CD14-positive monocyte (primary cell): ENCODE measurements at regions not wholly inside any gene's neighbourhood (a gene's known extent, or its start where the extent isn't known, plus 50 kb on each side); places are given as distances from the start of the nearest gene placed in this dataset.

Experiments used
- DNase-seq, 3 donors: peaks; one replicate each; pipeline ENCODE4 v3.0.0-alpha.2; 2011 to 2022
- H2AFZ ChIP-seq: 2 replicates; pipeline ENCODE4 v1.6.0; 2012; ENCODE audit warnings: mild to moderate bottlenecking, low read depth, low read length, inconsistent platforms; ENCODE audit not compliant: insufficient read depth, poor library complexity, severe bottlenecking
- H3K27ac ChIP-seq, 2 donors: 1 replicate in 1 of 2; 2 replicates in 1 of 2; pipeline ENCODE4 v1.5.1; 2012 to 2013; ENCODE audit warnings: low read length in 2 of 2, control low read depth in 1 of 2, inconsistent platforms in 1 of 2, low read depth in 1 of 2, mild to moderate bottlenecking in 1 of 2
- H3K27me3 ChIP-seq, 2 donors: one replicate each; pipeline versions ENCODE4 v1.6.0 to v1.6.1; 2011 to 2013; ENCODE audit warnings: low read length in 2 of 2; ENCODE audit not compliant: control insufficient read depth in 2 of 2, insufficient read depth in 2 of 2
- H3K36me3 ChIP-seq, 2 donors: replicated peaks in 1 of 2; 1 replicate in 1 of 2; 2 replicates in 1 of 2; pipeline versions ENCODE4 v1.5.1 to v1.6.1; 2012 to 2013; ENCODE audit warnings: low read length in 2 of 2, control low read depth in 1 of 2, inconsistent platforms in 1 of 2, mild to moderate bottlenecking in 1 of 2; ENCODE audit not compliant: insufficient read depth in 2 of 2, control insufficient read depth in 1 of 2
- H3K4me1 ChIP-seq, 2 donors: 1 replicate in 1 of 2; 2 replicates in 1 of 2; pipeline versions ENCODE4 v1.5.1 to v1.6.1; 2012 to 2013; ENCODE audit warnings: low read length in 2 of 2, control low read depth in 1 of 2, inconsistent platforms in 1 of 2, mild to moderate bottlenecking in 1 of 2, moderate library complexity in 1 of 2; ENCODE audit not compliant: insufficient read depth in 2 of 2, control insufficient read depth in 1 of 2
- H3K4me2 ChIP-seq: replicated peaks from 2 replicates; pipeline ENCODE3; 2012; ENCODE audit warnings: low read length, moderate library complexity, mild to moderate bottlenecking; ENCODE audit not compliant: poor library complexity, severe bottlenecking; ENCODE audit errors: extremely low read depth
- H3K4me3 ChIP-seq, 3 experiments: fragments of 200-600 bp in 1 of 3; sonication (generic) in 1 of 3; replicated peaks in 1 of 3; 1 replicate in 2 of 3; 2 replicates in 1 of 3; pipeline ENCODE4 v1.5.1; 2011 to 2013; ENCODE audit warnings: low read length in 3 of 3, mild to moderate bottlenecking in 3 of 3, control low read depth in 2 of 3, low read depth in 2 of 3, inconsistent platforms in 1 of 3, moderate library complexity in 1 of 3
- H3K79me2 ChIP-seq: 2 replicates; pipeline ENCODE4 v1.6.0; 2012; ENCODE audit warnings: mild to moderate bottlenecking, control low read depth, inconsistent platforms, low read length, moderate library complexity; ENCODE audit not compliant: insufficient read depth
- H3K9ac ChIP-seq: 2 replicates; pipeline ENCODE4 v1.6.0; 2017; ENCODE audit warnings: low read length, mild to moderate bottlenecking; ENCODE audit not compliant: insufficient read depth, poor library complexity, severe bottlenecking
- H3K9me3 ChIP-seq, 2 donors: replicated peaks in 1 of 2; 1 replicate in 1 of 2; 2 replicates in 1 of 2; pipeline versions ENCODE4 v1.5.1 to v1.6.1; 2012 to 2013; ENCODE audit warnings: low read length in 2 of 2, control low read depth in 1 of 2; ENCODE audit not compliant: control insufficient read depth in 1 of 2, insufficient read depth in 1 of 2
- H4K20me1 ChIP-seq: 2 replicates; pipeline ENCODE4 v1.6.0; 2012; ENCODE audit warnings: mild to moderate bottlenecking, low read length, control low read depth, moderate library complexity; ENCODE audit not compliant: insufficient read depth
- H3K27ac Mint-ChIP-seq, 7 donors: one replicate each; pipeline ENCODE4 v1.8.0; 2020; ENCODE audit warnings: mild to moderate bottlenecking in 7 of 7, mixed read lengths in 7 of 7, moderate library complexity in 6 of 7, inconsistent platforms in 2 of 7
- H3K27me3 Mint-ChIP-seq, 3 donors: one replicate each; pipeline ENCODE4 v1.8.0; 2021 to 2022; ENCODE audit warnings: low read depth in 3 of 3, mild to moderate bottlenecking in 3 of 3, mixed read lengths in 3 of 3, moderate library complexity in 3 of 3, inconsistent platforms in 1 of 3
- H3K36me3 Mint-ChIP-seq, 2 donors: one replicate each; pipeline ENCODE4 v1.8.0; 2020; ENCODE audit warnings: mixed read lengths in 2 of 2, inconsistent platforms in 1 of 2, mild to moderate bottlenecking in 1 of 2
- H3K4me1 Mint-ChIP-seq: one replicate; pipeline ENCODE4 v1.8.0; 2020; ENCODE audit warnings: mild to moderate bottlenecking, mixed read lengths
- H3K4me3 Mint-ChIP-seq, 2 donors: one replicate each; pipeline ENCODE4 v1.8.0; 2020; ENCODE audit warnings: mild to moderate bottlenecking in 2 of 2, mixed read lengths in 2 of 2, moderate library complexity in 1 of 2
- H3K9me3 Mint-ChIP-seq, 7 donors: one replicate each; pipeline ENCODE4 v1.8.0; 2020 to 2022; ENCODE audit warnings: mixed read lengths in 7 of 7, mild to moderate bottlenecking in 6 of 7, moderate library complexity in 6 of 7, inconsistent platforms in 2 of 7
- CTCF ChIP-seq: fragments of 200-600 bp; IDR thresholded peaks from one replicate; pipeline ENCODE4 v1.8.0; 2022; ENCODE audit warnings: antibody characterized with exemption, mild to moderate bottlenecking
- WGBS: methylation state at CpG from one replicate; pipeline ENCODE4 v1.1.5; 2013; ENCODE audit warnings: missing lambda C conversion rate; ENCODE audit not compliant: insufficient coverage; 5-methylcytosine and 5-hydroxymethylcytosine counted together
- intact Hi-C, 2 donors: fragments of 100-400 bp; cut with micrococcal nuclease; formaldehyde crosslinking; loops; one replicate each; pipeline versions ENCODE4 v1.15.0 to v1.15.1; 2023

DNA sequence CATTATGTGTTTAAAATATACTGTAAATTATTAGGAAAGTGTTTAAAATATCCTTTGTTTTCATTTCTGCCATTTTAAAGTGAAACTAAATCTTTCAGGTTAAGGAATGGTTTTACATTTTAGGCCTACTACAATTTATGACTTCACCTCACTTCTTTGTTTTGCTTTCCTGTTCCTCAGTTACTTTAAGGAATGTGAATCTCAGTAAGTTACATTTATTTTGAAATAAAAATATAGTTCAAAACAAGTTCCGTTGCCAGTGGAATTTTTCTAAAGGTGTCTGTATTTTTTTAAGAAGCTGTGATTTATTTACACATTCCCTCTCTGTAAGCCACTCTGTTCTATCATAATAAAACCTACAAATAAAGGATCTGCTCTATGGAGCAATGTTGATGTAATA, 630.9 kb upstream of the AGTR1 start:
- Mint-ChIP-seq H3K4me3 (no peak overlapping the region), H3K27me3 (no peaks in the 10 kb centered on the region), H3K36me3 (no peaks in the 10 kb centered on the region), H3K9me3 (peaks cover 0 to 6% (median 0%) of the 10 kb centered on the region in 7 donors), H3K4me1 (no peaks in the 10 kb centered on the region), H3K27ac (no peak overlapping the region)
- H3K4me3 ChIP-seq = no peak overlapping the region
- no peaks in the 10 kb centered on the region for H3K79me2 ChIP-seq
- WGBS = no CpG with 5 or more reads among the region's 1 CpG
- no peak overlapping the region for H3K9ac ChIP-seq
- no peak overlapping the region for H2AFZ ChIP-seq
- no peak overlapping the region for H3K4me2 ChIP-seq
- H3K27ac ChIP-seq = no peak overlapping the region
- H3K36me3 ChIP-seq = no peaks in the 10 kb centered on the region
- H4K20me1 ChIP-seq = no peaks in the 10 kb centered on the region
- TF ChIP-seq CTCF = no peak
- no peak for DNase-seq
- no peaks in the 10 kb centered on the region for H3K9me3 ChIP-seq
- no peaks in the 10 kb centered on the region for H3K27me3 ChIP-seq
- H3K4me1 ChIP-seq = no peaks in the 10 kb centered on the region
- intact Hi-C loops = no loop called here

GRCh38 chr3:148068466-148068865, 629.2 kb upstream of the AGTR1 start:
- intact Hi-C loops = no loop called here
- peaks cover 0 to 4% (median 0%) of the 10 kb centered on the region in 7 donors for H3K9me3 Mint-ChIP-seq
- Histone ChIP-seq H3K79me2 (no peaks in the 10 kb centered on the region), H3K4me2 (no peak overlapping the region), H3K36me3 (no peaks in the 10 kb centered on the region), H3K27ac (no peak overlapping the region), H2AFZ (no peak overlapping the region), H3K27me3 (no peaks in the 10 kb centered on the region), H3K9me3 (no peaks in the 10 kb centered on the region), H3K4me3 (no peak overlapping the region), H3K9ac (no peak overlapping the region), H4K20me1 (no peaks in the 10 kb centered on the region), H3K4me1 (no peaks in the 10 kb centered on the region)
- DNase-seq = no peak
- H3K27me3 Mint-ChIP-seq = no peaks in the 10 kb centered on the region
- H3K4me1 Mint-ChIP-seq = no peaks in the 10 kb centered on the region
- H3K36me3 Mint-ChIP-seq = no peaks in the 10 kb centered on the region
- H3K4me3 Mint-ChIP-seq = no peak overlapping the region
- no CpG with 5 or more reads among the region's 1 CpG for WGBS
- no peak overlapping the region for H3K27ac Mint-ChIP-seq
- no peak for TF ChIP-seq CTCF
